ENCODE measurements at regions not wholly inside any gene's neighbourhood (a gene's known extent, or its start where the extent isn't known, plus 50 kb on each side); places are given as distances from the start of the nearest gene placed in this dataset.

DNA sequence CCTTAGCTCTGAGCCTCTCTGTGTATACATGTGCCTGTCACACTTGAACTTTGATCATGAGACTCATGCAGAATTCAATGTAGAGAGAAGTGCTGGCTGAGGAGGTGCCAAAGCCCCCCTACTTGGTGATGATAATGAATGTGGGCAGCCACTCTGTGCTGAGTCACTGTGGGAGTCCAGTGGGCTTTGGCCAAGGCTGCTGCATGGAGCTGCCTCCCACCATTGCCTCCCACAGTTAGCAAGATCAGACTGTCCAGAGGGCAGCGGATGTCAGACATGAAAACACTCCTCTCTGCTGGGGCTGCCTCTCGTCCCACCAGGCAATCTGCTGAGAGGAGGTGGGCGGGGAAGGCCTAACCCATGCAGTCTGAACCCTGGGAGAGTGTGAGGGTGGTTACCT is 180.3 kb downstream of the SH2D4B start:
- TF ChIP-seq, protein P1, sequence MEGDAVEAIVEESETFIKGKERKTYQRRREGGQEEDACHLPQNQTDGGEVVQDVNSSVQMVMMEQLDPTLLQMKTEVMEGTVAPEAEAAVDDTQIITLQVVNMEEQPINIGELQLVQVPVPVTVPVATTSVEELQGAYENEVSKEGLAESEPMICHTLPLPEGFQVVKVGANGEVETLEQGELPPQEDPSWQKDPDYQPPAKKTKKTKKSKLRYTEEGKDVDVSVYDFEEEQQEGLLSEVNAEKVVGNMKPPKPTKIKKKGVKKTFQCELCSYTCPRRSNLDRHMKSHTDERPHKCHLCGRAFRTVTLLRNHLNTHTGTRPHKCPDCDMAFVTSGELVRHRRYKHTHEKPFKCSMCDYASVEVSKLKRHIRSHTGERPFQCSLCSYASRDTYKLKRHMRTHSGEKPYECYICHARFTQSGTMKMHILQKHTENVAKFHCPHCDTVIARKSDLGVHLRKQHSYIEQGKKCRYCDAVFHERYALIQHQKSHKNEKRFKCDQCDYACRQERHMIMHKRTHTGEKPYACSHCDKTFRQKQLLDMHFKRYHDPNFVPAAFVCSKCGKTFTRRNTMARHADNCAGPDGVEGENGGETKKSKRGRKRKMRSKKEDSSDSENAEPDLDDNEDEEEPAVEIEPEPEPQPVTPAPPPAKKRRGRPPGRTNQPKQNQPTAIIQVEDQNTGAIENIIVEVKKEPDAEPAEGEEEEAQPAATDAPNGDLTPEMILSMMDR (IDR thresholded peaks at IDR 0.05) = no peak
- TF ChIP-seq POLR2A (IDR thresholded peaks at IDR 0.05) = no peak
- TF ChIP-seq EP300 (IDR thresholded peaks at IDR 0.05) = no peak
- TF ChIP-seq POLR2AphosphoS5 (IDR thresholded peaks at IDR 0.05) = no peak
